HG03469 (cell line): ENCODE measurements at regions not wholly inside any gene's neighbourhood (a gene's known extent, or its start where the extent isn't known, plus 50 kb on each side); places are given as distances from the start of the nearest gene placed in this dataset.

ENCODE experiments used
- ATAC-seq: cut with Tn5 transposase; IDR thresholded peaks from one replicate; pipeline ENCODE4 v1.9.1; 2021; ENCODE audit warnings: mild to moderate bottlenecking, moderate library complexity, moderate number of reproducible peaks; ENCODE audit not compliant: unreplicated experiment

GRCh38 chr3:168608926-168609325, 513.2 kb upstream of the GOLIM4 start:
- no peak for ATAC-seq

GRCh38 chr3:168604767-168605166, 509.0 kb upstream of the GOLIM4 start:
- ATAC-seq: no peak

GRCh38 chr3:168598250-168598649, 502.5 kb upstream of the GOLIM4 start:
- ATAC-seq: no peak

GRCh38 chr3:168596175-168596823, 500.6 kb upstream of the GOLIM4 start:
- no peak for ATAC-seq

- ATAC-seq: no peak
Observed at GRCh38 chr3:168591587-168591986, 495.9 kb upstream of the GOLIM4 start.

- ATAC-seq: no peak
Observed at GRCh38 chr3:168589376-168589775, 493.7 kb upstream of the GOLIM4 start.

GRCh38 chr3:168585544-168585943, 489.8 kb upstream of the GOLIM4 start:
- ATAC-seq: peak; percentile 62

GRCh38 chr3:168583977-168584376, 488.3 kb upstream of the GOLIM4 start:
- ATAC-seq: no peak

GRCh38 chr3:168582503-168582902, 486.8 kb upstream of the GOLIM4 start:
- no peak for ATAC-seq

GRCh38 chr3:168581771-168582225, 486.1 kb upstream of the GOLIM4 start:
- ATAC-seq: no peak

- no peak for ATAC-seq
Observed at GRCh38 chr3:168579010-168579409, 483.3 kb upstream of the GOLIM4 start.

GRCh38 chr3:168575750-168576149, 480.0 kb upstream of the GOLIM4 start:
- ATAC-seq: no peak

- no peak for ATAC-seq
Observed at GRCh38 chr3:168574455-168575158, 478.9 kb upstream of the GOLIM4 start.

- no peak for ATAC-seq
Observed at GRCh38 chr3:168570404-168571155, 474.9 kb upstream of the GOLIM4 start.

- ATAC-seq: no peak
Observed at GRCh38 chr3:168558728-168559411, 463.1 kb upstream of the GOLIM4 start.

GRCh38 chr3:168552251-168552650, 456.5 kb upstream of the GOLIM4 start:
- ATAC-seq: no peak

- ATAC-seq: no peak
Observed at GRCh38 chr3:168548719-168549118, 453.0 kb upstream of the GOLIM4 start.

- ATAC-seq: no peak
Observed at GRCh38 chr3:168546707-168547106, 451.0 kb upstream of the GOLIM4 start.

- ATAC-seq: no peak
Observed at GRCh38 chr3:168545591-168545990, 449.9 kb upstream of the GOLIM4 start.

GRCh38 chr3:168544097-168544957, 448.6 kb upstream of the GOLIM4 start:
- no peak for ATAC-seq
